GM19328 (cell line): ENCODE measurements at regions not wholly inside any gene's neighbourhood (a gene's known extent, or its start where the extent isn't known, plus 50 kb on each side); places are given as distances from the start of the nearest gene placed in this dataset.

Experiments
- ATAC-seq: cut with Tn5 transposase; IDR thresholded peaks from one replicate; pipeline ENCODE4 v1.9.1; 2021; ENCODE audit warnings: mild to moderate bottlenecking, moderate library complexity; ENCODE audit not compliant: unreplicated experiment

GRCh38 chr21:43364261-43364510, 62.7 kb downstream of the SIK1 start:
- no peak for ATAC-seq

DNA sequence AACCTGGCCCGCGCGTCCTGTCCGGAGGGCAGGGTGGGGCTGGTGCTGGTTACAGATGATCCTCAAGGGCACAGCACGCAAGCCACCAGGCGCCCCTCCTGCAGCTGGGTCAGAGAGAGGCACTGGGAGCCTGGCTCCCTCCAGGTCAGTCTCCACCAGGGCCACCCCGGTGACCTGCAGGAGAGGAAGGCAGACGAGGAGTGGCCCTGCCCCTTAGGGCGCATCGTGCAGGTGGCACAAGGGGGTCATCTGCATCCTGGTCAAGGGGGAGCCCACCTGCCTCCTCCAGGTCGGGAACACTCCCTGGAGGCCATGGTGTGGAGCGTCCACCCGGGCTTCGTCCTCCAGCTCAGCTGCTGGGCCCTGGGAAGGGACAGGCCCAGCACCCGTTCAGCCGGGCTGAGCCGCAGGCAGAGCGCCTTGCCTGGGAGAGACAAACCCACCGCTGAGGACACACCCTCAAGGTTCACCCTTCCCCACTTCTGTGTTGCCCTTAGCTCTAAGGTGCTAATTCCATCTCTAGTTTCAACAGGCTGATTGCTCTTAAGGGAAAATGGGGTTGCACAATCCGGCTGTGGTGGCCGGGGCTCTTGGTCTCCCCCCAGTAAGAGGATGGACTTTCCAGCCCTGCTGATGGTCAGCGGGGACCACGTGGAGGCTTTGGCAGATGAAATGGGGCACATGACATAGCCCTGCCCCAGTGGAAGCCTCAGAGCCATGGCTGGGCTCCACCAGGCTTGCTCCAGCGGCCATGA, 63.2 kb downstream of the SIK1 start:
- no peak for ATAC-seq

GRCh38 chr21:43362915-43363314, 64.0 kb downstream of the SIK1 start:
- ATAC-seq = no peak

DNA sequence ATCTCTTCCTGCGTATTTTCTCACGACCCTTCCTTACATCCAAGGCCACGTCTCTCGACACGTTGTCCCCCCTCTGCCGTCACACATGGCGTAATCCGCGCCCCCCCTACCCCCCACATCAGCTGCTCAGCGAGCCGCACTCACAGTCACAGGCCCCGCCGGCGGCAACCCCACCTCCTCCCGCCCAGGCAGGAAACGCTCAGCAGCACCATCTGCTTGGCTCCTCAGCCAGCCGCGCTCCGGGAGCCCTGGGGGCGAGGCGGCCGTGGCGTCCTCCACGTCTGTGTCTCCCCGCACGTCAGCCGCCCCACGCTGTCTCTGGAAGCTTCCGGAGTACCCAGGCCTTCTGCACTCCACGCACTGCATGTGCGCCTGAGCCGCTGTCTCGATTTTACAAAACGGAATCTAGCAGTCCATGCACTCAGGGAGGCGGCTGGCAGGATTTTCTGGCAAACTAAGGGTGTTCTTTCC, 64.6 kb downstream of the SIK1 start:
- ATAC-seq = no peak

DNA sequence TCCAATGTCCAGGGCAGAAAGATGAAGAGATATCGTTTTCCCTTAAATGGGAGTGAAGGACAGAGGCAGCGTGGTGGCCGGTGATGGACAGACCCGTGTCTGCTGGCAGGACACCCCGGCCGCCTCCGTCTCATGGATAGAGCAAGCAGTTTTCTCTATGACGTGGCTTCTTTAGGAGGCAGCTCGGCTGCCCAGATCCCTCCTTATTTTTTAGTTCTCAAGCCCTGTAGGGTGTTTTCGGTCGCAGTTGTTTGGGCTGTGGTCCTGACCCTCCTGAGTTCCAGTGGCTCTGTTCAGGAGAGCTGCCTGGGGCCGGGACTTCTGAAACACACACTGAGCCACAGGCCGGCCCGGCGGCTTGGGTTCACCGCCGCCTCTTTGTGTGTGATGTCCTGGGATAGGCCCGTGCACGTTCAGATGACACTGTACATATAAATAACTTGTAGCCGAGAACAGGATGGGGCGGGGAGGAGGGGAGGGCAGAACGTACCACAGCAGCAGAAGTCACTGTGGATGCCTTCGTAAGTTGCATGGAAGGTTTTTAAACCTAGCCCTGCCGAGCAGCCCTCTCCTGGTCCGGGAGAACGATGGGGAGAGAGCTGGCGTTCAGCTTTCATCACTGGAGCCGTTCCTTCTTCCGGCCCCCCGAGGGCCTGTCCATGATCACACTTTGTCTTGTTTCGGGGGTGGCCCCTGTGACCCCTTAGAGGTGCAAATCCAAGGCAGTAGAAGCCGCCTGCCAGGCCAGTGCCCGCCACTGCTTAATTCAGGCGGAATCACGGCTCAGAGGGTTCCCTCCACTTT, 65.2 kb downstream of the SIK1 start:
- no peak for ATAC-seq

GRCh38 chr21:43361127-43361492, 65.8 kb downstream of the SIK1 start:
- ATAC-seq = no peak

DNA sequence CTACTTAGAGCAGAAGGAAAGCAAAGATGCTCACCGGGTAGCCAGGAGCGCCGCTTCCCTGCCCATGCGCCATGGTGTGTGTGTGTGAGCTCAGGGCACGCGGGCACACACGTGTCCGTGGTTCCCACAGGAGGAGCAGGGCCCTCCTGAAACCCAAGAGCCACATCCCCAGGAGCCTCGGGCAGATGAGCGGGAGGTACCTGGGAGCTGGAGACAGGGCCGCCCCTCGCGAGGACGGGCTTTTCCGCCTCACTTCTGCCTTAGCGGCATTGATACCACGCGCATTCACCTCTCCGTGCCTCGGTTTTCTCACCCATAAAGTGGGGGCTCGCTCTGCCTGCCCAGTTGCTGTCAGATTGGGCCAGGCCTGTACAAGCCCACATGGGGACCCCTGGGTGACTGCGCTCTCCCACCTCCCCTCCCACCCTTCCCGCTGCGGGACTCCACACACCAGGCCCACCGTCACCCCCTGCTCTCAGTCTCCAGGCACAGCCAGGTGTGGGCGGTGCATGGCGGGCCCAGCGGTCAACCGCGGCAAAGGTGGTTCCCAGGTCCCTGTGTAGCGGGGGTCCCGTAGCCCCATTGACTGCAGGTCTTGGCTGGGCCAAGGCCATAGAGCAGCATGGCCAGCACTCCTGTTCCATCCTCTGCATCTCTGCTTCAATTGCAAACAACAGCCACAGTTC, 66.3 kb downstream of the SIK1 start:
- no peak for ATAC-seq

DNA sequence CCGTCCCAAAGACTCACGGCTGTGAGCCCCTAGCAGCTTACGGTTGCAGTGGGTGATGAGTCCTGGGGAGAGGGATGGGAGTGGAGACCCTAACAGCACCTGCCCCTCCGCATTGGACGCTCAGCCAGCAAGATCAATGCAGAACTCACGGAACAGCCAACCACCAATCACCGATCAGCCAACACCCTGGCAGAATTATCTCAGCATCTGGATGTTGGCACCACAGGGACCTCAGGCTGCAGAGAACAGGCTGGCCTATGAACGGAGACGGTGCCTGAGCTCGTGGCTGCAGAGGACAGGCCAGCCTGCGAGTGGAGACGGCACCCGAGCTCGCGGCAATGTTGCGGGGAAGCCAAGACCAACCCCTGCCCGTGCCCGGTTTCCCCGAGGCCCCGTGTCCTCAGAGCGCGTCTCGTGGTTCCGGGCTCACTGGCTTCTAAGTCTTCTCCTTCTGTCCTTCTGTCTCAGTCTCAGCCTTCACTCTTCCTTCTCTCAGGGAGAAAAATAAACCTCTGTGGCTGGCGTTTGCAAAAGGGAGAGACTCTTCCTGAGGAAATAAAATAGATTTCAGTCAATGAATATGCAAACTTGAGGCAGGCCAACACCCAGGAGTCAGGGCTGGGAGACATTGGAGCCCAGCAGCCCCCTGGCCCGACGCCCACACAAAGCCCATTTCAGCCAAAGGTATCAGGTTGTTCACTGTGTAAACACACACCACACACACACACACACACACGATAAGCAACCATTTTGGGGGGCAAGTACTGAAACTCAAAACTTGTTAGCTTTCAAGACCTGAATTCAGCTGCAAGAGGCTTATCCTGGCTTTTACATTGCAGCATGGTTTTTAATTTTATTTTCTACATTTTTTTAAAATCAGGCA, 67.8 kb downstream of the SIK1 start:
- no peak for ATAC-seq

- no peak for ATAC-seq
Observed at GRCh38 chr21:43357715-43358430, 69.1 kb downstream of the SIK1 start.

GRCh38 chr21:43355925-43356289, 71.0 kb downstream of the SIK1 start:
- no peak for ATAC-seq

DNA sequence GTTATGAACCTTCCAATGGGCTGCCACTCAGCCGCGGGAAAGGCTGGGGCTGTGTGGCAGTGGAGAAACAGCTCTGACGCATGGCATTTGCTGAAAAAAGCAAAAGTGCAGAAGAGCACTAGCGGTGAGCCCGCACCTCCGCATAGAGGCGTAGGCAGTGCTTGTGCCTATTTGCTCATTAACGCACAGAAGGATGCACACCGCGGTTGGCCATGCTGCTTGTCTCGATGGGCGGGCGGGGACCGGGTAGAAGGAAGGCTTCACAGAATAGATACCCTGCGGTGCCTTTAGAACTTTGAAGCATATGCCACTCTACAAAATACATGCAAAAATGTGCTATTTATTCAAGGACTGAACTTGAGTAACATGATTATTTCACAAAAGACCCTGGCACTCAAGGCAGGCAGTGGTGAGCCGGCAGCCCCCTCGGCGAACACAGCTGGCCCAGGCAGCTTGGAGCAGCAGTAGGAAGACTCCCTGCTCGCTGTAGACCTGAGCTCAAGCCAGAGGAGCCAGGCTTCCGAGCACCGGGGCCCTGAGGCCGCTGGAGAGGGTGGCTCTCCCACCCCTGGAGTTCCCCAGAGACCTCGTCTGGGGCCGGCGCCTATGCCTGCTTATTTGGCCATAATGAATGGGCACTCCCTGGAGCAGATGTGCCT, 71.5 kb downstream of the SIK1 start:
- ATAC-seq = no peak

DNA sequence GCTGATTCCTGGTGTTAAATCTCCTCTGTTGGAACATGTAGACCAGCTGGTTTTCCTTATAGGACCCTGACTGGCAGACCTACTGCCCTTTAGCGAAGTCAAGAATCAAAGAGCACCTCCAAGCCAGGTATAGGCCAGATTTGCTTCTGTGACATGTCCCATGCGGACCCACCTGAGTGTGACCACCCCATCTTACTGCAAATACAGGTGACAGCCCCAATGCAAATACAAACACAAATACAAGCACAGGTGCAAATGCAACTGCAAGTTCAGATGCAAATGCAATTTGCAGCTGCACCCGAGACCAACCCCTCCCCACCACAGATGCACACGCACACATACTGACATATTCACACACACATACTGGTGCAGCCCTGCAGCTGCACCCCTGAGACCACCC, 72.3 kb downstream of the SIK1 start:
- no peak for ATAC-seq

- no peak for ATAC-seq
Observed at GRCh38 chr21:43354026-43354420, 72.9 kb downstream of the SIK1 start.

- ATAC-seq = no peak
Observed at GRCh38 chr21:43353282-43354025, 73.5 kb downstream of the SIK1 start.

DNA sequence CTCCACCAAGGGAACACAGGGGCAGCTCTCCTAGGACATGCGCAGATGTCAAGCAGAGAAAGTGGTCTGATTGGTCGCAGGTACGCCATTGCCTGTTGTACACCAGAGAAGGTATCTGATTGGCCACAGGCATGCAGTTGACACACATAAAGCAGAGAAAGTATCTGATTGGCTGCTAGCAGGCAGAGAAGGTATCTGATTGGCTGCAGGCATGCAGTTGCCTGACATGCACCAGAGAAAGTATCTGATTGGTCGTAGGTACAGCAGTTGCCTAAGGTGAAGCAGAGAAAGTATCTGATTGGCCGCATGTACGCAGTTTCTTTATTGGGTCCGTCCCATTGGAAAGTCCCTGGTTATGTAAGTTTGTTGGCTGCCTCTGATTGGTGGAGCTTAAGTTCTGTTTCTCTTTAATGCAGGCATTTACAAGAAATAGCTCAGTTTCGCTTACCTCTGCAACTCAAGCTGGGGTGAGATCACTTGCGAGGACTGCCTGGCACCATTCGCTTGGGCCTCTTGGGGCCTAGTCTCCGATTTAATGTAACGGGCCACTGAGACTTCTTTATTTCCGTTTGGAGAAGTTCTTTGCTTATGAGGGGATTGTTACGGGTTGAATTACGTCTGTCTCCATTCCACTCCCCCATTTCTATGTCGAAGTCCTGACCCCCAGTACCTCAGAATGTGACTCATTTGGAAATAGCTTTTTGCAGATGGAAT, 74.2 kb downstream of the SIK1 start:
- ATAC-seq = peak; percentile 96

DNA sequence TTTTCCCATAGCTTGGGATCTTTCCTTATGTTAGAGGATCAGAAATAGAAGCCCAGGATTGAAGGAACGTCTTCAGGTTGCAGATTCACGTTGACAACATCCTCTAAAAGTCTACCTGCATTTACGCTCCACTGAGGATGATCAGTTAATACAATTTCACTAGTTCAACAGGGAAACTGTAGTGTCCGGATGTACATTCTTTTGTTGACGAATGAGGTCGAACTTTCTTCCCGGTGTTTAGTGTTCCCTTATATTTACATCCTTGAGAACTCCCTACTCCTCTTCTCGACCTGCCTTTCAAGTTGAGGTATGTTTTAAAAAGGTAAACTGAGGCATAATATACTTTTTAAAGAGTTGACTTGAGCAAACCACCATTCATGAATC, 74.8 kb downstream of the SIK1 start:
- no peak for ATAC-seq

DNA sequence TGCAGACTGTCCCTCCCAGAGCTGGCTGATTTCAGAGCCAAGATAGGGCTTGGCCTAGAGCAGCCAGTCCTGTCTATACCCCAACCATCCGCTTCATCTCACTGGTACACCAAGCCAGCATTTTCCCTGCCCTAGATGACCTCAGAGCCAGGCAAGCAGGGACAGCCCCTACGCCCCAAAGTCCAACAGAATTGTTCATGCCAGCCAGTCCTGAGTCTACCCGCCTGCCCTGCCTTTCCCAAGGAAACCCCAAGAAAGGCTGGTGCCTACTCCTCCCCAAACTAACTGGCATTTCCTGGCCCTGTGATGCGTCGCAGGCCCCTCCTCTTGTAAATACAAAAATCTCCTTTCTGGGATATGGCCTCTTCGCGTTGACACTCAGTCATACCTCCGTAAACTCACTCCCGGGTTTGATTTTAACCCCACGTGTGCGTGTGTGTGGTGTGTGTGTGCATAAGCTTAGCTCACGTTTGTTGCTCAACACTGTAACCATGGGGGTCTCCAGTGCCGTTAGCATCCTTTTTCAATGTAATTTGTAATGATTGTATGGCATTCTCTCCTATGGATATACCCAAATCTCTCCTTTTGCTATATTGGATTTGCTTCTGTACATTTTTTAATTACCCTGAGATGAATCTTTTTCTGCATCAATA, 75.3 kb downstream of the SIK1 start:
- ATAC-seq = no peak

DNA sequence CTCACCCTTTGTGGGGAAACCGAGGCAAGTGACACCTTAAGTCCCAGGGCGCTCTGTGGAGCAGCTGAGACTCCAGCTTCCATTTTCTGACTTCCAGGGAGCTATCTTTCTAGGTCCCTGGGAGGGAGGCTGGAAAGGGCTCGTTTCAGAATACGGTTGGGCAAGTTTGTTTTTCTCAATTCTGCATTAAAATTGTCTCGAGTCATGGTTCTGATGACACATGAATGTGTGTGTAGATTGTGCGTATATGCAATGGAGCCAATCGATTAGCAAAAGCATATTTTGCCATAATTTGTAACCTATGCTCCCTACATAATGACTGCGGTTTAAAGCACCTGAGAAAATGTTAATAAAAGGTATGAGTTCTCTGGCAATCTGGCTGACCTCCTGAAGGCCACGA, 77.3 kb downstream of the SIK1 start:
- no peak for ATAC-seq
